EL (cell line): ENCODE measurements at regions not wholly inside any gene's neighbourhood (a gene's known extent, or its start where the extent isn't known, plus 50 kb on each side); places are given as distances from the start of the nearest gene placed in this dataset.
A peak's percentile ranks its signal among the peaks of the same experiment; 100 is the strongest.
"Not testable (repeated sequence)": the region's sequence is repeated elsewhere in the genome, so short reads cannot be mapped to it uniquely, and the experiment has no call there.

Experiments
- DNase-seq: peaks from one replicate; pipeline ENCODE4 v3.0.0-alpha.2; 2016

DNA sequence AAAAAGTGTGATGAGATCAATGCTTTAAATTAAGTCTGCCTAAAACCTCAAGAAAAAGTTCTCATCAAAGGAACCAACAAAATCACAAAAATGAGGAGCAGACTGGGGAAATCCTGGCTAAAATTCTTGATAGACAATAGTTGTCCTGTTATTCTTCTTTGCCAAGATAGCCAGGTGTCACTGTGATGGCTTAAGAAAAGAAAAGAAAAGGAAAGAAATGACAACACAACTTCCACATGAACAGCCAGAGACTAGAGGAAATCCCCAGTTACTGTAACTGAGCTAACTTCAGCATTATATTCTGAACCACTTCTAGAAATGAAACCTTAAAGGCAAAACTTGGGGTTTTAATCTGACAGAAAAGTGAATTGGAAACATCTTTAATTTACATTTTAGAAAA lies 129.6 kb downstream of the CD24 start:
- no peak for DNase-seq

DNA sequence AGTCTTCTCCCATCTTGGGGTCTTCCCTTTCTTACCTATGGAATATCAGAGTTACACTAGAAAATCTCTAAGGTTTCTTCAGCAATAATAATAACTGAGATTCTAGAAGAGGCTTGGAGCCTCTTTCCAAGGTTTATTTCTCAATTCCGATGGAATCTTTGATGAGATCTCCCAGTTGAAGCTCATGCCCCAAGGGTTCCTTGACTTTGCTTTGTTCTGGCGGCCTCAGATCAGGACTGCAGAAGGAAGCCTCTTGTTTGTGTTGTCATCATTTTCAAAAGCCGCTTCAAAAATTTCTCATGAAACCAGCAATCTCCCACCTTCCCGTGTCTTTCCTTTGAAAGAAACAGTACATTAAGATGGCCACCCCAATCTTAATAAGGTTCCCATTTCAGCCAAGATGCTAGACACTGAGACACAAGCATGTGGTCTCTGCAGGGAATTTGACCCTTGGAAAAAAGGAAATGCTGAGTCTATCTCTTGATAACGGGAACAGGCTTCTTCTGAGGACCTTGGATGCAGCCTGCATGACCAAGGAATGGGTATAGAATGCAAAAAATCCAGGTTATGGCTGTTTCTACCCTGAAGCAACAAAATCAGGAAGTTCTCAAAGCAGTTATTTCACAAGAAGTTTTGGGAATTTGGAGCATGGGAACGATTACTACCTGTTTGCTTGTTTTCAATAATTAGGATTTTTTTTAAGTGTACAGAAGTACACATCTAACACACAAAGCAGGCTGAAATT lies 141.6 kb downstream of the CD24 start:
- no peak for DNase-seq

DNA sequence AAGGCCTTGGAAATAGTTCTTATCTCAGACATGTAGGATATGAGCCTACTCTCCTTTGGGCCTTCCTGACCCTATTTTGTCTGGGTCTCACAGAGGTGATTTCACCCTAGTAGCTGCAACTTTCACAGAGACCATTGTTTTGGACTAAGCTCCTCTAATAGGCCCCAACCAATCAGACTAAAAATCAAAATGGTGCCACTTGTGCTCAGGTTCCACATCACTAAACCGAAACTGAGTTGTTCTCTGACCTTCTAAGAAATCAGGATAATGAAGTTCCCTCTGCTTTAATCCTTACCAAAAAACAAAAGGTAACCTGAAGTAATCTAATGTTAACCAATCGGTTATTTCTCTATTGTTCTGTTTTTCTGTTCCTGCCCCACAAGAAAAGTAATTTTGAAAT lies 143.6 kb downstream of the CD24 start:
- DNase-seq = no peak

DNA sequence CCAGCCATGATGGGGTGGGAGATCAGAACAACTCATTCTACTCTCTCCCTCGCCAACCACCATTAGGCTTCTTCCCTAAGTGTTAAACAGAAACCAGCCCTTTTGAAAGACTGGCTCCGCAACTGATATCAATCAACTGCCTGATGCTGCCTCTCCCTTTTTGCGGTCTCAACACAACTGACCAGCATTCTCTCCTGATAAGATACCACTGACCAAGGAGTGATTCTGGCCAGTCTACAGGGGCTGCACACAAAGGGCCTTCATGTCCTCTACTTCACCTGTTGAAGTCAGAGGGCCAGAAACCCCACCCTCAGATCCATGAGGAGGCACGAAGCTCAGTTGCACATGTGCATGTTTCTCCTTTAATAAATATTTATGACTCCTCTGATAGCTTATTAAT lies 145.1 kb downstream of the CD24 start:
- DNase-seq = no peak

DNA sequence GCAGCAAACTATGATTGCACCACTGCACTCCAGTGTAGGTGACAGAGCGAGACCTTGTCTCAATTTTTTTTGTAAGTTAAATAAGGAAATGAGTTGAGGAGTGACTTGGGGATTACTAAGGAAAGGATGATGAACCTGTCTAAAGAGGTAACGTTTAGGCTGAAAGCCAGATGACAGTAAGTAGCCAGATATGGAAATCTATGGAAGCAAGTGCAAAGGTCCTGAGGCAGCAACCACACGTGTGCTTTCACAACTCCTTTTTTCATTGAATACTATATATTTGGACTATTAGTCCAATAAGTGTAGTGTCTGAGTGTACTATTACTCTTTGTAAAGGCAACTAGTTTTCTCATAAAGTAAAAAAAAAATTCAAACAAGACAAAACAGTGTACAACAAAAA lies 147.4 kb downstream of the CD24 start:
- DNase-seq = no peak

DNA sequence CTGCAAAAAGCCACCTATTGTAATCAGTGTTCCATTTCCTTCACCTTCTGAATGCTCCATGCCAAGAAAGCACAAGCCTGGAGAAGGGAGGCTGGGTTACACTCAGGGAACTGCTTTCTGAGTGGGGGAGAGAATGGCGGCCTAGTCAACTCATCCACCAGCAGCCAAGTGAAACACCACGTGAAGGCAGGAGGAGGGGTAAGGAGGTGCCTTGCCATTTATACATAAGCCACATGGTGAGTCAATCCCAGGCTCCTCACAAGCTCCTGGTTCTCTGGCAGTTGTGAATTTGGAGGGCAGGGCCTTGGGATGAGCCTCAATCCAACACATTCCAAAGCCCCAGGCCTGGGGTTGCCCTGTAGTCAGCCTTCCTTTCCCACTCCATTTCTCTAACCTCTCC lies 149.4 kb downstream of the CD24 start:
- DNase-seq = peak; percentile 28

DNA sequence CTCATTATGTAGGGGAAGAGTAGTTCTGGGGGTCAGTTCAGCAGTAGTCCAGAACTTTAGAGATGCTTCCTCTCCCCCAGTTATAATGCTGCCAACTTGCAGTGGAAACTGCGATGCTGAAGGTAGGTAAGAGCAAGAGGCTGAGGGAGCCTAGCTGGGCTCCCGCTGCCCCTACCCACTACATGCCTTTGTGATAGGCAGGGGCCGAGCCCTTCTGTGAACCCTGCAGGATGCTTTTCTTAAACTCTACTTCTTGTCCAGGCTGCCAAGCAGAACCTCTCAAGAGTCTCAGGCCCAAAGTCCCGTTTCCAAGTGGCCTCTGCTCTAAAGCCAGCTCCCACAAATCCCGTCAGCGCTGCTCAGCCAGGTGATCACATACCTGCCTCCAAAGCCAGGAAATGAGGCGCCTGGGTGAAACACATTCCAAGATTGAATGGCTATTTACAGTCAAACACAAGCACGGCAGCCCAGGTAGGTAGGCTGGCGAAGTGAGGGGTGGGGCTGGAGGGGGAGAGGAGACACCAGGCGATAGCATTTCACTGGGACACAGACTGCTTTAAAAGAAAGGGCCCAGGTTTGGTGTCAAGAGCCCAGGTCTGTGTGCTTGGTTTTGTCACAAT lies 150.7 kb downstream of the CD24 start:
- DNase-seq = no peak

DNA sequence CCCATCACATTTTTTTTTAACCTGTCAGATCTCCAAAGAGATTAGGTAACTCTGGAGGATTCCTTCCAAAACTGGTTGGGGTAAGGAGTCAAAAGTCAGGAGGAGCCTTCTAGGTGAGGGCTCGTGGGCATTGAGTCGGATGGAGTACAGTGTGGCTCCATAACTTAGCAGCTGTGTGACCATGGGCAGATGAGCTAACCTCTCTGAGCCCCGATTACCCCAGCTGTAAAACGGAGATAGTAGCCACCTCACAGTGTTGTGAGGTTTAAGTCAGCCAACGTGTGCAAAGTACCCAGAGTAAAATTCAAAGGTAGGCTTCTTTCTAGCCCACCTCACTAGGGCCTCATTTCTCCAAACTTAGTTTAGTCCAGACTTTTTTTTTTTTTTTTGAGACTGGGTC lies 151.5 kb downstream of the CD24 start:
- DNase-seq = no peak

DNA sequence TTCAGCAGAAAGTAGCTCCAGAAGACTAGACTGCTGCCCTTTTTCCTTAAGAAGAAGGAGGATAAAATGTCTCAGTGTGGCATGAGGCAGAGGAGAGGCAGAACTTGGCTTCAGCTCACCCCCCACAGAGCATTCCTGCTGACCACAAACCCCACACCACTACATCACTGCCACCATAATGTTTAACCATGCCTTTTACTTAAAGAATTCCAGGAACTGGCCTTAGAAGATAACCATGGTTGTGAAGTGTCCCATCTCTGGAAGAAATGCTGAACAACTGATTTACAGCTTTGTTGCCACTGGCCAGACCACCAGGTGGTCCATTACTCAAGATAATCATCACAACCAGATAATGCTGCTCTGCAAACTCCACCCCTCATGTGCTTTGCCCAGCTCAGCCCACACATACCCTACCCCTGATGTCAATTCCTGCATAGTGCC lies 154.1 kb downstream of the CD24 start:
- peak; percentile 88 for DNase-seq

DNA sequence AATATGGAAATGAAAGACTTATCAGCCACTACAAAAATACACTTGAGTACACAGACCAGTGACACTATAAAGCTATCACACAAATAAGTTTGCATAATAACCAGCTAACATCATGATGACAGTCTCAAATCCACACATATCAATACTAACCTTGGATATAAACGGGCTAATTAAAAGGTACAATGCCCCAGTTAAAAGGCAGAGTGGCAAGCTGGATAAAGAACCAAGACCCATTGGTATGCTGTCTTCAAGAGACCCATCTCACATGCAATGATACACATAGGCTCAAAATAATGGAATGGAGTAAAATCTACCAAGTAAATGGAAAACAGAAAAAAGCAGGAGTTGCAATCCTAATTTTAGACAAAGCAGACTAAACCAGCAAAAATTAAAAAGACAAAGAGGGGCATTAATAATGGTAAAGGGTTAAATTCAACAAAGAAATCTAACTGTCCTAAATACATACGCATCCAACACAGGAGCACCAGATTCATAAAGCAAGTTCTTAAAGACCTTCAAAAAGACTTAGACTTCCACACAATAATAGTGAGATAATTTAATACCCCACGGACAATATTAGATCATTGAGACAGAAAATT lies 163.3 kb downstream of the CD24 start:
- DNase-seq = no peak

DNA sequence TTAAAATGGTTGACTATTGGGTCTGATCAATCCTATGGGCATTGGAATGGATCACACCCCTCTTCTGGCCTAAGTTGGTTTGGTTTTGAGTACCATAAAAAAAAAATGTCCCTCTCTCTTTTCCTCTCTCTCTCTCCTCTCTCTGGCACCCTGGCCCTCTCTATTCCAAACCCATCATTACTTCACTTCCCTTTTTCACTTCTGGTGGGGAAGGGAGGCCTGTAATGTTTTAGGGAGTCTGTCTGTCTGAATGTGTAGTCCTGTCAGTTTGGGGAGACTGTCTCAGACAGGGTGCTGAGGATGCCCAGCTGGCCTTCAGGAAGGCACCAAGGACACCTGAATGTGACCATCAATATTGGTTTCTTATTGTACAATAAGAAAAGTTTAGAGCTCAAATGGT lies 165.8 kb downstream of the CD24 start:
- no peak for DNase-seq

DNA sequence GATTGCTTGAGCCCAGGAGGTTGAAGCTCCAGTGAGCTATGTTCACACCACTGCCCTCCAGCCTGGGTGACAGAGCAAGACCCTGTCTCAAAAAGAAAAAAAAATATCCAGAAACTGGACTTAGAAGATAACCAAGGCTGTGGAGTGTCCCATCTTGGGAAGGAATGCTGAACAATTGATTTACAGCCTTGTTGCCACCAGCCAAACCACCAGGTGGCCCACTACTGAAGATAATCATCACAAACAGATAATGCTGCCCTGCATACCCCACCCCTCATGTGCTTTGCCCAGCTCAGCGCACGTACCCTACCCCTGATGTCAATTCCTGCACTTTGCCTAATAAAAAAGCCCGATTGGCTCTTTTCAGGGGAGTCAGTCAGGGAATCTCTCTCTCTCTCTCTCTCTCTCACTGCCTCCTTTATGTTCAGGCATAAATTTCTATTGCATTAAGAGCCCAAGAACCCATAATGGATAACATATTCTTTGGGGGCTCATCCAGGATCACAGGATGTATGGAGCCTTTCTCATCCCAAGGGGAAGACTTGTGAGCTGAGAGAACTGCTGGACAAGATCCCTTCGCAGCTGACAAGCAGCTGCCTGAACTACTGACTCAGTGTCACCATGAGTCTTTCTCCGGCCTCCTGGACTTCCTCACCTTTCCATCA lies 166.4 kb downstream of the CD24 start:
- no peak for DNase-seq

DNA sequence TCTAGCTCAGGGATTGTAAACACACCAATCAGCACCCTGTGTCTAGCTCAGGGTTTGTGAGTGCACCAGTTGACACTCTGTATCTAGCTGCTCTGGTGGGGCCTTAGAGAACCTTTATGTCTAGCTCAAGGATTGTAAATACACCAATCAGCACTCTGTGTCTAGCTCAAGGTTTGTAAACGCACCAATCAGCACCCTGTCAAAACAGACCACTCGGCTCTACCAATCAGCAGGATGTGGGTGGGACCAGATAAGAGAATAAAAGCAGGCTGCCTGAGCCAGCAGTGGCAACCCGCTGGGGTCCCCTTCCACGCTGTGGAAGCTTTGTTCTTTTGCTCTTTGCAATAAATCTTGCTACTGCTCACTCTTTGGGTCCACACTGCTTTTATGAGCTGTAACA lies 168.3 kb downstream of the CD24 start:
- DNase-seq = not testable (repeated sequence)

DNA sequence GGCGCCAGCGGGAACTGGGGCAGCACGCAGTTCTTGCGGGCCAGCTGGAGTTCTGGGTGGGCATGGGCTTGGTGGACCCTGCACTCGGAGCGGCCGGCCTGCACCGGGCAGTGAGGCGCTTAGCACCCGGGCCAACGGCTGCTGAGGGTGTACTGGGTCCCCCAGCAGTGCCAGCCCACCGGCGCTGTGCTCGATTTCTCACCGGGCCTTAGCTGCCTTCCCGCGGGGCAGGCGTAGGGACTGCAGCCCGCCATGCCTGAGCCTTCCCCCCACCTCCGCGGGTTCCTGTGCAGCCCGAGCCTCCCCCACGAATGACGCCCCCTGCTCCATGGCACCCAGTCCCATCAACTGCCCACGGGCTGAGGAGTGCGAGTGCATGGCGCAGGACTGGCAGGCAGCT lies 168.8 kb downstream of the CD24 start:
- DNase-seq = no peak

DNA sequence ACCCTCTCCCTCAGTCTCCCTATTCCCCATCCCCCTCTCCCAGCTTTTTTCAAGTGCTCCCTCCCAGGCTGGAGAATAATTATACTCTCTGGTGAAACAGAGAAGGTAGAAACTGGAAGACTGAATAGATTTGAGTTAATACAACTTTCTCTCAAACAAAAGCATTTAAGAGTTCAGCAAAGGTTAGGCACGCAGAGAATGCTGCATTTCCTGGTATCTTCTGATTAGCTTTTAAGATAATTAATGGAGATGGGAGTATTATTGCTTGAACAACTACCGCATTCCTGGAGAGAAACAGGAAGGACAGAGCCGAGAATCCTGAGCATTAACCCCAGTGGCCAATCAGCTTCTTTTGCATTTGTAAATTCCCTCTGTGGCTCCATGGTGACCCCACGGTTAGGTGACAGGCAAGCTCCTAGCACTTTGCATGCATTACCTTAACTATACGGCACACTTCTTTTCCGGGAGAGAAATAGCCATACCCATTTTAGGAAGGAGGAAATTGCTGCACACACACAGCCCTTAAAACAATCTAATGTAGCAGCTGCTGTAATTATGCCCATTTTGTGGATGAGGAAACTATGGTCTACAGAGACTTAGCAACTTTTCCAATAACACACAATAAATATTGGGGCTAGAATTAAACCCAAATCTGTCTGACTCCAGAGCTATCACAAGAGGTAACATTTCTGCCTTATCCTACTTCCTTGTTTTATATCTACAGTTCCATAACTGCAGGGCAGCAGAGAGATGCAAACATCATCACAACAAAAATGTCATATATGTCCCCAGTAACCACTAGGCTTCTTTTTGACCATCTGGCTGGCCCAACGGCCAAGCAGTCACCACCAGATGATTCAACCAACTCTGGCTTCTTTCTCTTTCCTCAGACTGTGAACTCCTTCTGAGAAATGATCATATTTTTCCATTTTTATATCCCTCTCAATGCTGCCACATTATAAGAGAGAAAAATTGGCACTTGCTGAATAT lies 169.9 kb downstream of the CD24 start:
- DNase-seq = peak; percentile 10

DNA sequence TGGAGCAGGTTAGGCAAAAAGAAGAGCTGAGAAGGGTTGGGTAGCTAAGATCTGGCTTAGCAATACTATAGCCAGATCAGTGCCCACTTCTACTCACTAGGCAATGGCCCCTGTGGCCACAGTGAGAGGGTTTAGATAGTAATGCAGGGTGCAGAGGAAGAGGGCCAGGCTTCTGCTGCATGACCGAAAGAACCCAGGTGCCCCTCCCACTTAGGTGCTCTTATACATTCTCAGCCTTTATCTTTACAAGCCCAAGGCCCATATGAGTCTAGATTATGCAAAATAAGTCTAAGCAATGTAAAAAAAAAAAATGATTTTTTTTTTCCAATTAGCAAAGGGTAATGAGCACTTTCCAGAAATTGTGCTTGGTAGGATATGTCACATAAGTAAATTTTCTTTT lies 171.3 kb downstream of the CD24 start:
- DNase-seq = no peak

DNA sequence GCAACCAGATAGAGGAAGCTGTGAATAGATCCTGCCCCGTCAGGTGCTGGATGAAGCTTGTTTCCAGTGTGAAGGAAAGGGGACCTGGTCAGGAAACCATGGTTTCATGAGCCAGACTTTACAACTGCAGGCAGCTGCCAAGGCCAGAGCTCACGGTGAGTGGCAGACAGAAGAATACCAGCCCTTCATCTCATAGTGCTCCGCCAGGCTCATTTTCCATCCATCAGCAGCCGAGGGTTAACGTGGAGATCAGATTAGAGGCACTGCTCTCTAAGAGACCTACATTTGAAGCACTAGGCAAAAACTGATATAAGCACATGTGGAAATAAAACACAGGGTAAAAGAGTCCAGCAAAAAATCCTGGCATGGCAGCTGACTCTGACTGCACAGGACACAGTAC lies 172.4 kb downstream of the CD24 start:
- no peak for DNase-seq

DNA sequence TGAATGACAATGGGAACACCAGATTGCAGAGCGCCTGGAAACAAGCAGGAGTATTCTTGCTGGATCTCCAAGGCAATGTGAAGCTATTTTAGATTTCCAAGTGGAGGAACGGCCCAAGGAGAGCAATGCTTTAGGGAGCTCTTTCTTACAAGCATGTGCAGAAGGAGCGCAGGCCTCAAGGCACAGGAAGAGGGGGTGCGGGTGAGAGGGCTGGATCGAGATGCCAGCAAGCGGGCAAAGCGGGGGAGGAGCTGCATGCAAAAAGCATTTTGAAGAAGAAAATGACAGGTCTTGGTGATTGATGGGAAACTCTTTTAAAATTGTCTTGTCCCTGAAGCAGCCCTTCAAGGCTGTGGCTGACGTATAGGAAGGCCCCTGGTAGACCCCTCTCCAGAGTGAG lies 171.9 kb downstream of the QRSL1 start:
- no peak for DNase-seq

DNA sequence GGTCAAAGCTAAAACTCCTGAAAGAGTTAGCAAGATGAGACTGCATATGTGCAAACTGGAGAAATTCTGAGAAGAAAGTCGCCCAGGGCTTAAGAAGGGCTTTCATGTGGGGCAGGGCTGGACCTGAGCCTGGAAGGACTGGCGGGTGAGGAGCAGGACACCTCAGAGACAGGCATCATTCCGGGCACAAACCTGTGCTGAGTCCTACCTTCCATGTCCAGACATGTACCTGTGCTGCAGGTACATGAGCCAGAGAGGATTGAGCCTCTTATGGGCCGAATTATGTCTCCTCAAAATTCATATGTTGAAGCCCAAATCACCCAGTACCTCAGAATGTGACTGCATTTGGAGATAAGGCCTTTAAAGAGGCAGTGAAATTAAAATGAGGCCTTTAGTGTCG lies 171.0 kb downstream of the QRSL1 start:
- no peak for DNase-seq

DNA sequence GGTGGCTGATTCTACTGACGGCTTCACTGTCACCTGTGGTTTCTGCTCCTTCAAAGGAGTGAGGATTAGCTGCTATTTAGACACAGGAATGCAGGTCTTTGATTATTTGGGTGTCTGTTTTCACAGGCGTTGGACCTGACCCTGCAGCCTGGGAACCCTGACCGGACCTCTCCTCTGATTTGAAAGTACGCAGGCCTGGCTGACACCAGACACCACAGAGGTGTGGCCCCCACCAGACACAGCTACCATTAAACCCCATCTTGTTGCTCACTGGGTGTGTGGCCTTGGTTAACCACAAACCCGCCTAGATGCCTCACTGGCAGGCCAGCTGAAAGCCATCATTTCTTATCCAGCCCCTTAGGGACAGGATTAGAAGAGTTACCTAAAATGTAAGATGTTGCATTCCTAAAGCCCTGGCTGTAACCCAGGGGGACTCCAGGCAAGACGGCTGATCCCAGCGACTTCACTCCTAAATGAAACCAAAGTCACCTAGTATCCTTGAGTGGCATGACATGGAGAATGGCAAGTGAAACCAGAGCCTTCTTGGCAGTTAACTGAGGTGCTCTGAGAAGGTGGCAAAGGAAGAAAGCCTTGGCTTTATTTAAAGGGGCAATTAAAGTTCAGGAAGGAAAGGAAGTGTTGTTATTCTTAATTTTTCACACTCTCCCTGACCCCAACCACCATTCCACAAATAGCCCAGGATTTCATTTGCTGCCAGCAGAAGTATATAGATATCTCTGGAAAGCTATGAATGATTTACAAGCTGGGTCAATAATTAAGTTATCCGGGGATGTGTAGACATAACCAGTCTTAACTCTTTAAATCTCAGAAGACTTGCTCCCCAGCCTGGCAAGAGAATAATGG lies 169.9 kb downstream of the QRSL1 start:
- peak; percentile 70 for DNase-seq

DNA sequence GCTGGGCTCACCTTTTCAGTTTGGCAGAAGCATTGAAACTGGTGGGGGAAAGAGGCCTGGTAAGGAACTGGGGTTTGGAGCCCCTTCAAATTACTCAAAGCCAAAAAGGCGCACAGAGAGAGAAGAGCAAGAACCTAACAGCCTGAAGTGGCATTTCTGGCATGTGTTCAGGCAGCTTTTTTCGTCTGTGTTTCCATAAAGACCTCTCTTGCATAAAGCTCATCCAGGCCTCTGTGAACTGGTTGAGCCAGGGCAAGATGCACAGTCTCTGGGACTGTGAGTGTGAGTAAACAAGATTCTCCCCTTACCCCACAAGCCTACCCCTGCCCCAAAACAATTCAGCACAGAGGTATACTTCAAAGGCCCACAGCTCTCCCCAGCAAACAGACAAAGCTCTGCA lies 167.8 kb downstream of the QRSL1 start:
- DNase-seq = no peak

DNA sequence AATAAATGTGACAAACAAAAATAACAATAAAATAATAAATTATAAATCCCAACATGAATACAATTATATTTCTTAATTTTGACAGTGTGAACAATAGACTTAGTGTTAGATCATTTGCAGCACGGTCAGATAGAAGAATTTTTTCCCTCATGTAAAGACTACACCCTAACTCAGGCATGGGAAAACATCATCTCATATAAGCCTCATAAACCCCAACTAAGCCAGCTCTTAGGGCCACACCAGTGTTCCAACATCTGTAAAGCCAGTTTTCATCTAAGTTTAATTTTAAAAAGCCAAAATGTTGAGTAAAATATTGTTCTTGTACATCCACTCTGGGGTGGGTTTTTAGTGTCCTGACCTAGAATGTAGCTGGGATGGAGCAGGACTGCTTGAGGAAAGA lies 167.4 kb downstream of the QRSL1 start:
- no peak for DNase-seq
